MCF 10A (cell line): ENCODE measurements at regions not wholly inside any gene's neighbourhood (a gene's known extent, or its start where the extent isn't known, plus 50 kb on each side); places are given as distances from the start of the nearest gene placed in this dataset.
A peak's percentile ranks its signal among the peaks of the same experiment; 100 is the strongest.

Experiments
- BruUV-seq: library from RNA; stranded (reverse); fragments of 400-500 nt; replicated peaks from 2 replicates; lab custom pipeline; 2021; lab: Mats Ljungman, UMichigan
- CTCF ChIA-PET: fragments of 300-600 bp; sonication (Branson Sonifier 250); formaldehyde crosslinking; extraction: SDS; loops from one replicate; lab custom pipeline; 2021; ENCODE audit warnings: antibody characterized with exemption, inconsistent platforms; lab: Yijun Ruan, JAX
- POLR2A ChIA-PET: fragments of 300-600, 350-650 bp; sonication (Branson Sonifier 250); formaldehyde crosslinking; extraction: SDS; loops from one replicate; lab custom pipeline; 2020; ENCODE audit warnings: antibody characterized with exemption, inconsistent platforms; lab: Yijun Ruan, JAX
- DNase-seq: peaks from one replicate; pipeline ENCODE4 v3.0.0-alpha.2; 2018; ENCODE audit not compliant: unreplicated experiment
- H3K27ac Mint-ChIP-seq: one replicate; pipeline ENCODE4 v1.8.0; 2022; ENCODE audit warnings: mild to moderate bottlenecking, low read depth, mixed read lengths; ENCODE audit not compliant: unreplicated experiment
- H3K27me3 Mint-ChIP-seq: one replicate; pipeline ENCODE4 v1.8.0; 2022; ENCODE audit warnings: mixed read lengths; ENCODE audit not compliant: insufficient read depth, unreplicated experiment
- H3K36me3 Mint-ChIP-seq: one replicate; pipeline ENCODE4 v1.8.0; 2022; ENCODE audit warnings: mild to moderate bottlenecking, moderate library complexity, mixed read lengths; ENCODE audit not compliant: insufficient read depth, unreplicated experiment
- H3K4me1 Mint-ChIP-seq: one replicate; pipeline ENCODE4 v1.8.0; 2022; ENCODE audit warnings: mixed read lengths; ENCODE audit not compliant: insufficient read depth, unreplicated experiment
- H3K4me3 Mint-ChIP-seq: one replicate; pipeline ENCODE4 v1.8.0; 2022; ENCODE audit warnings: mild to moderate bottlenecking, moderate library complexity, mixed read lengths; ENCODE audit not compliant: unreplicated experiment
- H3K9me3 Mint-ChIP-seq: one replicate; pipeline ENCODE4 v1.8.0; 2022; ENCODE audit warnings: mixed read lengths; ENCODE audit not compliant: unreplicated experiment
- intact Hi-C: fragments of 100-400 bp; cut with micrococcal nuclease; formaldehyde crosslinking; loops from 2 replicates; pipeline ENCODE4 v1.14.1; 2022
- TF ChIP-seq, protein P1 (sequence below): fragments of 200-600 bp; IDR thresholded peaks from one replicate; pipeline ENCODE4 v1.8.0; 2022; ENCODE audit warnings: antibody characterized with exemption, mild to moderate bottlenecking; ENCODE audit not compliant: unreplicated experiment

DNA sequence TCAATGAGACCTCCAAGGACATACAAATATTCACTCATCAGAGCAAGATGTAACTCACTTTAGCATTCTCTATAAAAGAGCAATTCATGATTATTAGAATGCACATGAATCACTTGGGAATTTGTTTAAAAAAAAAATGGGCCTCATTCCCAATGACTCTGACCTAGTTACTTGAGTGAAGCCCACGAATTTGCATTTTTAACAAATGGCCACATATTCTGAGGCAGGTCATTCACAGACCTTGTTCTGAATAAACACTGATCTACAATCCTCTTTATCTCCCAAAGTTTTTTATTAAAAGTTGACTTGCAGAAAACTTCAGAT lies 255.1 kb upstream of the VEGFC start:
- DNase-seq, result no peak
- intact Hi-C loops, result loop anchor here (1.0 to 5.0 kb wide), 5 partner anchors 84 to 671 kb away; no protein-coding TSS in a partner anchor
- Mint-ChIP-seq H3K27ac (no peak overlapping the region), H3K4me1 (no peaks in the 10 kb centered on the region), H3K27me3 (no peaks in the 10 kb centered on the region), H3K4me3 (no peak overlapping the region), H3K9me3 (no peaks in the 10 kb centered on the region), H3K36me3 (no peaks in the 10 kb centered on the region)
- TF ChIP-seq, protein P1, sequence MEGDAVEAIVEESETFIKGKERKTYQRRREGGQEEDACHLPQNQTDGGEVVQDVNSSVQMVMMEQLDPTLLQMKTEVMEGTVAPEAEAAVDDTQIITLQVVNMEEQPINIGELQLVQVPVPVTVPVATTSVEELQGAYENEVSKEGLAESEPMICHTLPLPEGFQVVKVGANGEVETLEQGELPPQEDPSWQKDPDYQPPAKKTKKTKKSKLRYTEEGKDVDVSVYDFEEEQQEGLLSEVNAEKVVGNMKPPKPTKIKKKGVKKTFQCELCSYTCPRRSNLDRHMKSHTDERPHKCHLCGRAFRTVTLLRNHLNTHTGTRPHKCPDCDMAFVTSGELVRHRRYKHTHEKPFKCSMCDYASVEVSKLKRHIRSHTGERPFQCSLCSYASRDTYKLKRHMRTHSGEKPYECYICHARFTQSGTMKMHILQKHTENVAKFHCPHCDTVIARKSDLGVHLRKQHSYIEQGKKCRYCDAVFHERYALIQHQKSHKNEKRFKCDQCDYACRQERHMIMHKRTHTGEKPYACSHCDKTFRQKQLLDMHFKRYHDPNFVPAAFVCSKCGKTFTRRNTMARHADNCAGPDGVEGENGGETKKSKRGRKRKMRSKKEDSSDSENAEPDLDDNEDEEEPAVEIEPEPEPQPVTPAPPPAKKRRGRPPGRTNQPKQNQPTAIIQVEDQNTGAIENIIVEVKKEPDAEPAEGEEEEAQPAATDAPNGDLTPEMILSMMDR, result no peak
- ChIA-PET POLR2A (interaction anchor here (0.6 to 1.2 kb wide), 7 partner anchors 27 to 696 kb away, joined by 3 to 7 read pairs (median 3); no protein-coding TSS in a partner anchor), CTCF (interaction anchor here (0.5 to 3.4 kb wide), 99 partner anchors 9 to 1302 kb away, joined by 3 to 58 read pairs (median 4); partner anchors contain the start of gene VEGFC)
- BruUV-seq, result no TSS peak

DNA sequence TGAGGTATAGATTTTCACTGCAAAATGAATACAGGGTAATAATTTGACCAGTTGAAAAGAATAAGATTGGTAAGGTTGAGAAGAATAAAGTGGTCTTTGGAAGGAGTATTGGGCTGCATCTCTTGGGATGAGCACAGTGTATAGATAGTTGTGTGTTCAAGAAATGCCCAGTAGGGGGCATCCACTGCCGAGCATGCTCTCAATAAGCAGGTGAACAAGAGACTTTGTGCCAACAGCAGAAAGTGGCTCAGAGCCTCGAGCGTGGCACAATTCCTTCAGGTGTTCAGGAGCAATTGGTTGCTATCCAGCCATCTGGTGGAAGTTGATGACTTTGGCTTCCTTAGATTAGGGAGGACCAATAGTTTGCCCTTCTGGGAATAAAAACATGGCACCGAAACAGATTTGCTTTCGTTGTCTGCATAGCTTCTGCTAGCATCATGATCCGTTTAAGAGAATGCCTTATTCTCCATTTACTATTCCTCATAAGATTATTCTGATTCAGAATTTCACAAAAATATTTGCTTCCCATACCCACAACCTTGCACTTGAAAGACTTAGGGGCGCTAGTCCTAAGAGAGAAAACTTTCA lies 258.1 kb upstream of the NEIL3 start:
- peak; percentile 58 for DNase-seq
- Mint-ChIP-seq H3K36me3 (no peaks in the 10 kb centered on the region), H3K27me3 (no peaks in the 10 kb centered on the region), H3K4me1 (no peaks in the 10 kb centered on the region), H3K4me3 (no peak overlapping the region), H3K9me3 (no peaks in the 10 kb centered on the region), H3K27ac (no peak overlapping the region)
- TF ChIP-seq, protein P1, result peak; percentile 58
- no TSS peak for BruUV-seq
- ChIA-PET POLR2A (no interaction called here), CTCF (interaction anchor here (0.5 to 1.1 kb wide), 10 partner anchors 18 to 660 kb away, joined by 3 to 4 read pairs (median 3); no protein-coding TSS in a partner anchor)
- intact Hi-C loops, result no loop called here

DNA sequence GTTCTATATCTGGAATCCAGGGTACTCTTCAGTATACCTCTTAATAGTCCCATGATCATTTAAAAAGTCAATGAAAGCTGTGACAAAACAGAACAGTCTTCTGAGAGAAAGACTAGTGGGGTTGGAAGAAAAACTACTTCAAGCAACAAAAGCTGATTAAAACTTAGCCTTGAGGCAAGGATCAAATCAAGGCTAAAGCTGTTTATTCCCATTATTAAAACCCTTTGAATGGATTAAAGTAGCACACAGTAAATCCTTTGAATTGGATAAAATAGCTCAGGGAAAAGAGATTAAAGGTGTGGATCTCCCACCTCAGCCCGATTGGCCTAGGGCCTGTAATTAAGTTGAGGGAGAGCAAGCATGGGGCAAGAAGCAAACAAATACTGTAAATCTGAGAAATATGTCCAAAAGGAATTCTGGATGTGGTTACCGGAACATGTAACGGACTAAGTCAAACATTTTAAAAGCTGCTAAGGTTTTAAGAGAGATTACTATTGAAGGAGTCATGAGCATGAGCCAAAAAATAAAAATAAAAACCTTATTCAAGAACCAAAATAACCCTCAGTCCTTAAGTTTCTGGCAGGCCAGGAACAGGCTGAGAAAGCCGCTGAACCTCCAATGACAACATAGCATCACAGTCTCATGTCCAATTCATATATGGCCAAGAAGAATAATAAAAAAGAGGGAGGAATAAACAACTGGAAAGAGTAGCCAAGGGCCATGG lies 257.3 kb upstream of the NEIL3 start:
- no TSS peak for BruUV-seq
- Mint-ChIP-seq H3K36me3 (no peaks in the 10 kb centered on the region), H3K4me1 (no peaks in the 10 kb centered on the region), H3K27ac (no peak overlapping the region), H3K4me3 (no peak overlapping the region), H3K27me3 (no peaks in the 10 kb centered on the region), H3K9me3 (no peaks in the 10 kb centered on the region)
- DNase-seq, result no peak
- intact Hi-C loops, result no loop called here
- CTCF ChIA-PET, result interaction anchor here (0.5 to 1.1 kb wide), 7 partner anchors 18 to 661 kb away, joined by 3 to 4 read pairs (median 3); no protein-coding TSS in a partner anchor
- TF ChIP-seq, protein P1, result no peak
- POLR2A ChIA-PET, result no interaction called here

DNA sequence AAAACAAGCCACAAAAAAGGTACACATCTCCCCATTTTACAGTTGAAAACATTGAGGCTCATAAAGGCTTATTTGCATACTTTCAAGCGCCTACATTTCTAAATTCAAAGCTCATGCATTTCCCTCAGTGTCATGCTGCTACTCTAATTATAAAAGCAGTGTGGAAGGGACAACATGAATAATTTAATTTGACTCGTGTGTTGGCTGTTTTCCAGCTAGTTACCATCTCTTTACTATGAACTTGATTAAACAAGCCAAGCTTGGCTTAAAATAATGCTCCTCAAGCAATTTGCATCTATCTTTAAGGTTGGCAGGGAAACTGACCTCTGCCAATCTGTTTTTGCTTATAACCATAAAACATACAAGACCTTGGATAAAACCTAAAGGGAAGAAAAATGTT lies 252.5 kb upstream of the NEIL3 start:
- no TSS peak for BruUV-seq
- POLR2A ChIA-PET, result interaction anchor here (0.7 kb wide), 1 partner anchor 91 kb away, joined by 3 read pairs; no protein-coding TSS in a partner anchor
- intact Hi-C loops, result no loop called here
- CTCF ChIA-PET, result interaction anchor here (0.6 to 2.3 kb wide), 7 partner anchors 9 to 680 kb away, joined by 3 to 14 read pairs (median 3); no protein-coding TSS in a partner anchor
- no peak overlapping the region for H3K4me3 Mint-ChIP-seq
- no peaks in the 10 kb centered on the region for H3K27me3 Mint-ChIP-seq
- no peaks in the 10 kb centered on the region for H3K9me3 Mint-ChIP-seq
- H3K4me1 Mint-ChIP-seq, result no peaks in the 10 kb centered on the region
- DNase-seq, result no peak
- TF ChIP-seq, protein P1, result no peak
- H3K27ac Mint-ChIP-seq, result no peak overlapping the region
- H3K36me3 Mint-ChIP-seq, result no peaks in the 10 kb centered on the region
